SJCRH30 (cell line): ENCODE measurements at regions not wholly inside any gene's neighbourhood (a gene's known extent, or its start where the extent isn't known, plus 50 kb on each side); places are given as distances from the start of the nearest gene placed in this dataset.

ENCODE experiments used
- DNase-seq, 2 experiments: peaks; one replicate each; pipeline ENCODE4 v3.0.0-alpha.2; 2015 to 2020
- H3K27ac ChIP-seq: fragments of 250-450 bp; sonication (Bioruptor Pico); 2 replicates; pipeline ENCODE4 v1.5.1; 2020; ENCODE audit warnings: mild to moderate bottlenecking, moderate library complexity
- H3K27me3 ChIP-seq: fragments of 250-450 bp; sonication (Bioruptor Pico); 2 replicates; pipeline ENCODE4 v1.5.1; 2020; ENCODE audit warnings: mild to moderate bottlenecking, moderate library complexity
- H3K36me3 ChIP-seq: fragments of 250-450 bp; sonication (Bioruptor Pico); 2 replicates; pipeline ENCODE4 v1.5.1; 2020; ENCODE audit warnings: mild to moderate bottlenecking, moderate library complexity
- H3K4me1 ChIP-seq: fragments of 250-450 bp; sonication (Bioruptor Pico); 2 replicates; pipeline ENCODE4 v1.5.1; 2020; ENCODE audit warnings: mild to moderate bottlenecking, moderate library complexity
- H3K4me3 ChIP-seq: fragments of 250-450 bp; sonication (Bioruptor Pico); 2 replicates; pipeline ENCODE4 v1.5.1; 2020; ENCODE audit warnings: mild to moderate bottlenecking, moderate library complexity
- H3K9me3 ChIP-seq: fragments of 250-450 bp; sonication (Bioruptor Pico); replicated peaks from 2 replicates; pipeline ENCODE4 v1.5.1; 2020; ENCODE audit warnings: mild to moderate bottlenecking, moderate library complexity

- no peak overlapping the region for H3K27ac ChIP-seq
- no peak overlapping the region for H3K4me3 ChIP-seq
- H3K27me3 ChIP-seq: no peaks in the 10 kb centered on the region
- no peaks in the 10 kb centered on the region for H3K4me1 ChIP-seq
- no peaks in the 10 kb centered on the region for H3K36me3 ChIP-seq
- DNase-seq: no peak
- H3K9me3 ChIP-seq: no peaks in the 10 kb centered on the region
Observed at GRCh38 chr11:92480499-92480898, 255.9 kb downstream of the FAT3 start.

DNA sequence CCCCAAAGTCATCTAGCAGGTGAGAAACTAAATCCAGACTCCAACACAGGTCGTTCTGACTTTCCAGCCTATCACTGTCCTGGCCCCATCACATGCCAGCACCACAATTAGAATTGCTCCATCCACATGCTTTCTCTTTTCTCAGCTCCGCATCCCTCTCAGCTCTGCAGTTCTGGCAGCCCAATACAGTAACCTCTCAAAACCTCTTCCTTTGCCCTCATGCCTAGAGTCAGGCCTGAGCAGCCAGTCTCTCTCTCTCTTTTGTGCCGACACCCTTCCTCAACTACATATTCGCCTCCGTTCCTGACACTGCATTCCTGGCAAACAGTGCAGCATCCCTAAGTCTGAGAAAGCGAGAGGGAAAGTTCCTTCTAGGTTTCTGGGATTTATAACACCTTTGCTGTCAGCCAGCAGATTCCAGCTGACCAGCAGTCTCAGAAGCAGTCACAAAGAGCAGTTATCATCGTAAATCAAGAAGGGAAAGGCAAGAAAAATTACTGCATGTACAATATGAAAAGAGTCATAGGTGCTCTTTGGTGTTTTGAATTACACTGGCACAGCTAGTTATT lies 258.0 kb downstream of the FAT3 start:
- H3K4me1 ChIP-seq: no peaks in the 10 kb centered on the region
- H3K4me3 ChIP-seq: no peak overlapping the region
- H3K36me3 ChIP-seq: no peaks in the 10 kb centered on the region
- H3K27ac ChIP-seq: no peak overlapping the region
- no peaks in the 10 kb centered on the region for H3K9me3 ChIP-seq
- H3K27me3 ChIP-seq: no peaks in the 10 kb centered on the region
- no peak for DNase-seq

DNA sequence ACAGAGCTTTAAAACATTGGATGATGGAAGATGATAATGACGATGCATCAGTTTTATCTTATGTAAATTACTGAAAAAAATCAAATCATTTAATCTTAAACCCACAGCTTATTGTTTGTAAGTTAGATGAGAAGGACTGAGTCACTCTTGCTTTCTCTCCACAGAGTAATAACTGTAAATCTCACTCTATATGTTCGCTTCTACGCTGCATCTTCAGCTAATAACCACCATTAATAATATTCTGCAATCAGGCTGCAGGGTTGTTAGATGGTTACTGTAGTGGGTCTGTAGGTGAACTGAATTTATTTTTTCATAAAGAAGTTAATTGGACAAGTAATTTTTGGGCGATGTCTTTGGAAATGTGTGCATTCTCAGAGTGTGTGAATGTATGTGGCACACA lies 260.0 kb downstream of the FAT3 start:
- Histone ChIP-seq H3K27me3 (no peaks in the 10 kb centered on the region), H3K27ac (no peak overlapping the region), H3K36me3 (no peaks in the 10 kb centered on the region), H3K9me3 (no peaks in the 10 kb centered on the region), H3K4me3 (no peak overlapping the region), H3K4me1 (no peaks in the 10 kb centered on the region)
- DNase-seq: no peak

- H3K4me1 ChIP-seq: no peaks in the 10 kb centered on the region
- no peak overlapping the region for H3K27ac ChIP-seq
- DNase-seq: no peak
- H3K27me3 ChIP-seq: no peaks in the 10 kb centered on the region
- H3K4me3 ChIP-seq: no peak overlapping the region
- no peaks in the 10 kb centered on the region for H3K36me3 ChIP-seq
- no peaks in the 10 kb centered on the region for H3K9me3 ChIP-seq
Observed at GRCh38 chr11:92489826-92490399, 265.3 kb downstream of the FAT3 start.

DNA sequence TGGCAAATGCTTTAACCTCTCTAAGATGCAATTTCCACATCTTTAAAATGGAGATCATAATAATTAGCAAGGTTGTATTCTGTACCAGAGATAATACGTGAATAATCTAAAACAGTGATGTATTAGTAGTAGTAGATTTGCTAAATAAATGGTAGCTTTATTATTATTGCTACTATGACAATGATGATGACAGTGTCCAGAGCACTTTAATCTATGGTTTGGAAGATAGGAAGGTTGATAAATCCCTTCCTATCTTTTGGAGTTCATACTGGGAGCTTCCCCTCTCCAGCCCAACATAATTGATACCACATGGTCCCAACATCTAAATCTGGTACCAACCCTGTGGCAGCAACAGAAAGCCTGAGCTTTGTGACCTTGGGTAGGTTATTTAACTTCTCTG lies 267.8 kb downstream of the FAT3 start:
- Histone ChIP-seq H3K9me3 (no peaks in the 10 kb centered on the region), H3K27ac (no peak overlapping the region), H3K27me3 (no peaks in the 10 kb centered on the region), H3K36me3 (no peaks in the 10 kb centered on the region), H3K4me3 (no peak overlapping the region), H3K4me1 (no peaks in the 10 kb centered on the region)
- no peak for DNase-seq

DNA sequence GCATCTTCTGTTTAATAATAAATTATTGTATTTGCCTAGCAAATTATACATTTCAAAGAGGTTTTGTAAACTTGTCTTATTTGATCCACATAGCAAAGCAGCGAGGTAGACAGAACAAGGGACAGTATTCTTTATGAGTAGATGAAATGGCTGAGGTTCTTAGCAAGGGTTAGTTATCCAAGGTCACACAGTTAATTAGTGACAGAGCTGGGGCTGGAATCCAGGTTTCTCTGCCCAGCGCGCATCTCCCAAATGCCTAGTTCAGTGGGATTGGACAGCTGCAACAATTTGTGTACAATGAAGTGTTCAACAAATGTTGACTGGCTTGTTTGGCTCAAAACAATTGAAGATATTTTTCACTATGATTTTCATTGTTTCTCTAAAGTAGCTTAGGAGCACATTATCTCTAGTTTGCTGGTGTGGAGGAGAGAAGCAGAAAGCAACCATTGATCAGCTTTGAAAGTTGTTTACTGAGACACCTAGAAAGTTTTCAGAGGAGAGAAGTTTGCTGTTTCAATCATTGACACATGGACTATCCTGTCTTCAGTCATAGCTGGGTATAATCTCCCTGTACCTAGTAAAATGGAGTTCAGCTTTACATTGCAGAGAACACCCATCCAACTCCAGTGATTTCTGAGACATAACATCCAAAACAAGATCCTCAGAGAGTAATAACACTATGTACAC lies 270.6 kb downstream of the FAT3 start:
- no peak for DNase-seq
- Histone ChIP-seq H3K9me3 (no peaks in the 10 kb centered on the region), H3K36me3 (no peaks in the 10 kb centered on the region), H3K27ac (no peak overlapping the region), H3K4me1 (no peaks in the 10 kb centered on the region), H3K4me3 (no peak overlapping the region), H3K27me3 (no peaks in the 10 kb centered on the region)

DNA sequence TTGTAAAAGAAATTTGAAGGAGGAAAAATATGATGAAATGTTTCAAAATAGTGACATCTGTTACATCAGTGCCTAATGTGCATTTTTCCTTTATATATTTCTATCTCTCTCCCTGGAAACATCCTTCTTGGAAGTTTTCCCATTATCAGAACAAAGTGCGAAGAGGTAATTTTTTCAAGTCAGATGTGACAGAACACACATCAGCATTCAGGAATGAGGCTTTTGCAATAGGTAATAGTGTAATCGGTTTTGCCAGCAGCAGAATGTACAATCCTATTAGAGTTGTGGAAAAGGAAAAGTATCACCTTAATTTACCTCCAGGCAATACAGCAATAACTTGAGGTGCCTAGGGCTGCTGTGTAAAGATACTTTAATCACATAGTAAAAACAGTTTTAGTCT lies 275.8 kb downstream of the FAT3 start:
- no peaks in the 10 kb centered on the region for H3K27me3 ChIP-seq
- DNase-seq: no peak

DNA sequence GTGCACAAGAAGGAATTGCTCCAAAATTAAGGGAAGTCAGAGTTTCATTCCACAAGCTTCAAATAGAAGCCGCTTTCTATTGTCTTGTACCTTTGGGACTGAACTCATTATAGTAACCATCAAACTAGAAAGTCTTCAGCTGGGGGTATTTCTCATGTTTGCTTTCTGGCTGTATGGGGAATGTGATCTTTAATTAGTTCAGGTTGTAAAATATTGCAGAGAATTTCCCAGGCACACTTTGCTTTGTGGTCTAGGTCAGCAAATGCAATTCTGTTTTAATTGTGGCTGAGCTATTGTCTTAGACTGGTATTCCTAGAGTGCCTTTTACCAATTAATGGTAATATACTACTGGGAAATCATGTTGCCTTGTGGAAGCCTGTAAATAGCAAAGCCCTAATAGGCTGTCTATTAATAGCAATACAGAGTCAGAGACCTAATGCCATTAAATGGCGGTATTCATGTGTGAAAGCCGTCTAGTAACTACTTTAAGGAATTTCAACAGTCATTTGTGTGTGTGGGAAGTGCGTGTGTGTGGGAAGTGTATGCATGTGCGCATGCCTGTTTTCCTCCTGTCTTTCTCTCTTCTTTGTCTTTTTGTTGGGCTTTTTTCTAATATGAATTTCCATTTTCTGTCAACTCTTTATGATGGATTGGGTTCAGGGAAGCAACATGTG lies 276.6 kb downstream of the FAT3 start:
- H3K36me3 ChIP-seq: no peaks in the 10 kb centered on the region
- no peak for DNase-seq

More for the DNA sequence above, 275.8 kb downstream of the FAT3 start:
- H3K4me1 ChIP-seq: no peaks in the 10 kb centered on the region
- H3K9me3 ChIP-seq: no peaks in the 10 kb centered on the region
- no peak overlapping the region for H3K4me3 ChIP-seq
- H3K27ac ChIP-seq: no peak overlapping the region
- no peaks in the 10 kb centered on the region for H3K36me3 ChIP-seq

GRCh38 chr11:92504004-92504403 lies 279.4 kb downstream of the FAT3 start:
- Histone ChIP-seq H3K27me3 (no peaks in the 10 kb centered on the region), H3K9me3 (no peaks in the 10 kb centered on the region), H3K27ac (no peak overlapping the region), H3K36me3 (no peaks in the 10 kb centered on the region), H3K4me3 (no peak overlapping the region), H3K4me1 (no peaks in the 10 kb centered on the region)
- DNase-seq: peak in 1 of 2 experiments; percentile 13

More for the DNA sequence above, 276.6 kb downstream of the FAT3 start:
- Histone ChIP-seq H3K27me3 (no peaks in the 10 kb centered on the region), H3K4me1 (no peaks in the 10 kb centered on the region), H3K4me3 (no peak overlapping the region), H3K9me3 (no peaks in the 10 kb centered on the region), H3K27ac (no peak overlapping the region)

- DNase-seq: no peak
- H3K27me3 ChIP-seq: no peaks in the 10 kb centered on the region
- no peaks in the 10 kb centered on the region for H3K4me1 ChIP-seq
Observed at GRCh38 chr11:92504534-92504933, 279.9 kb downstream of the FAT3 start.

DNA sequence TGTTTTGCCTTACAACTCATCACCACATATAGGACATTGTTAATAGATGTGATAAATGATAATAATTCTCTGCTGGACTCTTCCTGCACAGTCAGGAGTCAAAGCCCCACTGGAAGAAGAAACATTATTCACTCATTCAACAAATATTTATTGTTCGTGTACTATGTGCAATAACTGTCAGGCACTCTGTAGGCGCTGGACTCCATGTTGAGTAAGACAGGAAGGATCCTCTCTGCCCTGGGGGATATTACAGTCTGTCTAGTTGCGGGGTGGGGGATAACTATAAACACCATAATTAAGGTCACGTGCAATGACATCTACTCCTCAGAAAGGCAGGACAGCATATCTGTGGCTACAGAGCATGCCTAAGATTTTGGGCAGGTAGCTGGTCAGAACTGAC lies 281.1 kb downstream of the FAT3 start:
- H3K27me3 ChIP-seq: no peaks in the 10 kb centered on the region
- no peaks in the 10 kb centered on the region for H3K36me3 ChIP-seq
- H3K27ac ChIP-seq: no peak overlapping the region
- no peak for DNase-seq
- no peak overlapping the region for H3K4me3 ChIP-seq
- no peaks in the 10 kb centered on the region for H3K9me3 ChIP-seq
- no peaks in the 10 kb centered on the region for H3K4me1 ChIP-seq

More at GRCh38 chr11:92504534-92504933, 279.9 kb downstream of the FAT3 start:
- Histone ChIP-seq H3K27ac (no peak overlapping the region), H3K4me3 (no peak overlapping the region), H3K9me3 (no peaks in the 10 kb centered on the region), H3K36me3 (no peaks in the 10 kb centered on the region)

DNA sequence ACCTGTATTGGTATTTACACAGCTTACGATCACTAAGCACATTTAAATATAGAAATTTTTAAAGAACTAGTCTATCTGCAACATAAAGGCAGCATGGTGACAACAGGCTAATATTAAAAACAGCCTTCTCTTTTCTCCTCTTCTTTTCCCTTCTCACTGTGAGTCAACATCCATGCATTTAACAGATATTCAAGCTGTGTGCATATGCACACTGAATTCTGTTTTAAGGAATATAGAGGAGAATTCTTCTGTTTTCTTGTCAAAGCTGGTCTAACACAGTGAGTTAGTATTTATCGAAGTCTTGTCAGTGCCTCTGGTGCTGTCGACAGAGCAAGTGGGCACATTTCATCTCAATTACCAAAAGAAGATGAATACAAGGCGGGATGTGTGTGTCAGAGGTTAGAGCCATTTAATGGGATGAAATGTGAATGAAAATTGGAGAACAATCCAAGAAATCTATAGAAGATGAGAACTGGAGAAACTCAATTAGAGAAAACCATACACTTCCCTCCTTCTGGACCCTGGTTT lies 282.3 kb downstream of the FAT3 start:
- Histone ChIP-seq H3K27ac (no peak overlapping the region), H3K36me3 (no peaks in the 10 kb centered on the region), H3K9me3 (no peaks in the 10 kb centered on the region), H3K4me3 (no peak overlapping the region), H3K4me1 (no peaks in the 10 kb centered on the region), H3K27me3 (no peaks in the 10 kb centered on the region)
- DNase-seq: no peak

DNA sequence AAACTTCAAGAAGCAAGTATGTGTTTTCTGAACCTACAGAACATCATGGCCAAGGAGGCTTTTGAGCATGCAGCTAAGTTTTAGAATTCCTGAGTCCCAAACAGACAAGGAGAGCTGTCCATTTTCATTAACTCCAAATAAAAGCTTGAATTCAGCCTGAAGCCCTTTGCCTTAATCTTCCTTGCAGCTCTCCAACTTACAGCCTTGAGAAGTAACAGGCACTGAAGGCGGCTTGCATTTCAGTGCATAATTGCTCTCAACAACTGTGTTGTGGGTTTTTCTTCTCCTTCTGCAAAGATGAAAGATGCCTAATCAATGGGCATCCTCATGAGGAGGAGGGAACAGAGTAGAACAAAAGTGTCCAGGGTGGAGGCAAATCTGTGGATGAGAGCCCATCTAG lies 286.0 kb downstream of the FAT3 start:
- no peak overlapping the region for H3K4me3 ChIP-seq
- no peaks in the 10 kb centered on the region for H3K4me1 ChIP-seq
- no peak for DNase-seq

DNA sequence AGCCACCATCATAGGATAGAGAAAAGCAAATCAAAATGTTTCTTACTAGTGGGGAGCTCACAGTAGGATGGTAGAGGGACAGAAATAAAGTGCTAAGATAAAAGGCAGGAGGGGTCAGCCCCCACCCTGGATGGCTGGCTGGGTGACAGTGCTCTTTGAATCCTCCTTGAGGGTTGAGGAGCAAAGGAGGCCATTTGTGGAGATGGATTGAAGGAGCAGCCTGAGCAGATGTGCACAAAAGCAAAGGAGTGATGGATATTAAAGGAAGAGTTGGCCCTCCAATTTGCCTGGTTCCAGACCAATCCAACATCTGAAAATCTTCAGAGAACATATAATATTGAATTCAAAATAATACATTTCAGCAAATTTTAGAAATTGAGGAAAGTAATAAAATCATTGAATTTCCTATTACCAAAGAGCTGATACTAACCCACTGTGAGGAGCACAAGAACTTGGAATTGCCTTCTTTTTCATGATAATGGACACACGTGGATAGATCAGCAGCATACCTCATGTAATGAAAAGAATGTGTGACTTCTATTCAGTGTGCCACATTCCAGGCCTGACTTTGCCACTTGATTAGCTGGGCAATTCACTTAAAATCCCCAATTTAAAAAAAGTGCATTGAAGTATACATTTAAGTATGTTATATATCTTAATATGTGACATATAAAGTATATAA lies 287.0 kb downstream of the FAT3 start:
- Histone ChIP-seq H3K27me3 (no peaks in the 10 kb centered on the region), H3K4me3 (no peak overlapping the region), H3K4me1 (no peaks in the 10 kb centered on the region), H3K9me3 (no peaks in the 10 kb centered on the region), H3K27ac (no peak overlapping the region), H3K36me3 (no peaks in the 10 kb centered on the region)
- no peak for DNase-seq

More for the DNA sequence above, 286.0 kb downstream of the FAT3 start:
- Histone ChIP-seq H3K36me3 (no peaks in the 10 kb centered on the region), H3K27me3 (no peaks in the 10 kb centered on the region), H3K9me3 (no peaks in the 10 kb centered on the region), H3K27ac (no peak overlapping the region)

- Histone ChIP-seq H3K4me3 (no peak overlapping the region), H3K27ac (no peak overlapping the region), H3K9me3 (no peaks in the 10 kb centered on the region), H3K36me3 (no peaks in the 10 kb centered on the region), H3K27me3 (no peaks in the 10 kb centered on the region), H3K4me1 (no peaks in the 10 kb centered on the region)
- no peak for DNase-seq
Observed at GRCh38 chr11:92512204-92512569, 287.6 kb downstream of the FAT3 start.
